ENCODE measurements at regions not wholly inside any gene's neighbourhood (a gene's known extent, or its start where the extent isn't known, plus 50 kb on each side); places are given as distances from the start of the nearest gene placed in this dataset.

GRCh38 chr15:70179309-70179892 is 81.7 kb upstream of the TLE3 start:
- TF ChIP-seq CTCF (conservative IDR thresholded peaks at IDR 0.05; ENCODE audit: low read length) (no peak), EZH2phosphoT487 (IDR thresholded peaks at IDR 0.05; ENCODE audit: borderline replicate concordance, low read depth, low read length) (no peak)

Data from OCI-LY7 (cell line).